GM18499 (cell line): ENCODE measurements at regions not wholly inside any gene's neighbourhood (a gene's known extent, or its start where the extent isn't known, plus 50 kb on each side); places are given as distances from the start of the nearest gene placed in this dataset.

Experiments used
- ATAC-seq: cut with Tn5 transposase; IDR thresholded peaks from one replicate; pipeline ENCODE4 v1.9.1; 2021; ENCODE audit warnings: moderate number of reproducible peaks; ENCODE audit not compliant: insufficient read depth, unreplicated experiment

DNA sequence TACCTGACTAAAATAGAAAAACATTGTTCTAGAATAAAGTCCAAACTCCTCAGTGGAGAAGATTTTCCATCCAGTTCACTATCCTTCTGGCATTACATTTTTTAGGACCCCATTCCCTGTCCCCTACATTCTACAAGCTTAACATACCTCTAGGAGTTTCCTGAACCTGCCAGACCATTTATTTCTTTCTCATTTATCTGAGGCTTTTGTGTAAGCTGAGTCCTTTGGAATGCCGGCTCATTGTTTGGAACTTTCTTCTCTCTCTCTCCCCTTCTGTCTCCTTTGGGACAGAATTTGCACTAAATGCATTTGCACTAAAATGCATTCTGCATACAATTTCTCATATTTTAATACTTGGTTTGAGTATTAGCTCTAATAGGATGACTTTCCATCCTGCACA, 393.0 kb upstream of the ANO3 start:
- ATAC-seq = no peak

DNA sequence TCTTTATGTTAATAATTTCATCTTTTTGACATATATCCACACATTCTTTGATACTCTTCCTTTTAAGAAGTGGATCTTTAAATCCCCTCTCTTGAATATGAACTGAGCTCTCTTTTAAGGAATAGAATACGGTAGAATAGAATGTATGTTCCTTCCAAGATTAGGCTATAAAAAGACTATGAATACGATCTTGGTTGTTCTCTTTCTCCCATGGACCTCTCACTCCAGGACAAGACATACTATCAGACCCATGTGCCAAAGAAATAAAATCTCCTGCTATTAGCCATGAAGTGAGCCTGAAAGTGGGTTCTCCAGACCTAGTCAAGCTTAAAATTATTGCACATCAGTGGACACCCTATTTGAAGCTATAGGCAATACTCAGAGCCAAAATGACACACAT, 392.2 kb upstream of the ANO3 start:
- no peak for ATAC-seq

DNA sequence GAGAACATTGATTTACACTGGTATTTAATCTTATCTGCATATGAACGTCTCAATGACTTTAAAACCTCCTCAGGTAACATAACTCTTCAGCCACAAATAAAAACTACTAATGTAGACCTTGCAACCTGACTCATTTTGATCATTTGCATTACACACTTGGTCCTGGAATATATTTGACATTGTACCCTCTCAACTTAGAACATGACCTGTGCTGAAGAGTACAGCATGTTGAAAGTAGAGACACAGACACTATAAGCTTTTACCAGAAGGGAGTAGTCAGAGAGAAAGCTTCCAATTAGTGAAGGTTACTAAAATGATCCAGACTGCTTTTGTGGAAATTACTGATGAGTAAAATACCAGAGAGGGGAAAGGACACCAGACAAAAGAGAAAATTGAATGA, 390.6 kb upstream of the ANO3 start:
- no peak for ATAC-seq

DNA sequence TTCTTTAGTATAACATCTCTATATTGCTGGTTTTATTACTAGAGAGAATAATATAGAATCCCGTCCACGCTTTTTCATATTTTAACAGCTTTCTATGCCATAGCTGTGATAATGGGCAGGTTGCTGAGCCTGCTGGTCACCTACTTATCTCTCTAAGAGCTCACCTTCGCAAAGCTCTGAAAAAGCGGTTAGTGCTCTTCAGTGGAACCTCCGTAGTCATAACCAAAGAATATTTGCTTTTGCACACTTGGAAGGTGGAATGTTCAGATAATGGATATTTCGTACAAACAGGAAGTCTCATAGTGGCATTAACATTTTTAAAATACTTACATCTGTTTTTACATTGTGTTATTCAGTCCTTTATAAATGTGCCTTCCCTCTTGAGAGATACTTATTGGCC, 388.9 kb upstream of the ANO3 start:
- no peak for ATAC-seq

DNA sequence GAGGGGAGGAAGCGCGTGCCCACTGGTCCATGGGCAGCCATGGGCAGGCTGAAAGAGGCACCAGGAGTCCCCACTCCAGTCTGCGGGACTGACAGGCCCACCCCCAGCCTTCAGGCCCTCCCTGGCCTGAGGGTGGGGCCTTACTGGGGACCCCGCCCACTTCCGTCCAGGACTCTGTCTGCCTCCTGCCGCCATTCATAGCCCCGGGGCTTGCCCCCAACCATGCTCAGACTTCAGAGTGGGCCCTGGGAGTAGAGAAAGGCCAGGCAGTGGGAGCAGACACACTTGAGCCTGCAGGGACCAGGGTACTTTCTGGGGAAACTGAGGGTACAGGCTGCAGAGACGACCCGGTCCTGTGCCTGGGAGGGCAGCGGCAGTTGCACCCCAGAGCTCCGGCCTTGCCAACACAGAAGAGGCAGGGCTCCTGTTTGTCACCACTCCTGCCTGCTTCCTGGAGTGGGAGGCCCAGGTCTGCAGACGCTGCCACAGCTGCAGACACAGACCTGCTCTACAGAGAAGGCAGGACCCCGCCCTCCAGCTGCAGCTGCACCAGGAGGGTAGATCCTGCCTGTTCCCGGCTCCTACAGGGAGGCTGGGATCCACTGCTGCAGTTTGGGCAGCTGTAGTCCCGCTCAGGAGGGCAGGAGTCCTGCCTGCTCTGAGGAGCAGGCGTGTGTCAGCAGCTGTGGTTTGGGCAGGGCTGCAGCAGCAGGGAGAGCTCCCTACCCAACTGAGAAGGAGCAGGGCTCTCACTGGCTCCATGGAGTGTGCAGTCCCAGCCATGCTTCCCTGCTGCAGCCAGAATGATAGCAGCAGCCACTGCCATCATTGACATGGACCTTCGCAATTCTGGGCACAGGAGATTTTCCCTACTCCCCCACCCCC, 387.9 kb upstream of the ANO3 start:
- no peak for ATAC-seq

DNA sequence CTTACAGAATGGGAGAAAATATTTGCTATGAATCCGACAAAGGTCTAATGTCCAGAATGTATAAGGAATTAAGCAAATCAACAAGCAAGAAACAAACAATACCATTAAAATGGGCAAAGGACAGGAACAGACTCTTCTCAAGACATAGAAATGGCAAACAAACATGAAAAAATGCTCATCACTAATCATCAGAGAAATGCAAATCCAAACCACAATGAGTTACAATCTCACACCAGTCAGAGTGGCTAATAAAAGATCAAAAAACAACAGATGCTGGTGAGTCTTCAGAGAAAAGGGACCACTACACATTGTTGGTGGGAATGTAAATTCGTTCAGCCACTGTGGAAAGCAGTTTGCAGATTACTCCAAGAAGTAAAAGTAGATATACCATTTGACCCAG, 382.0 kb upstream of the ANO3 start:
- ATAC-seq = no peak

DNA sequence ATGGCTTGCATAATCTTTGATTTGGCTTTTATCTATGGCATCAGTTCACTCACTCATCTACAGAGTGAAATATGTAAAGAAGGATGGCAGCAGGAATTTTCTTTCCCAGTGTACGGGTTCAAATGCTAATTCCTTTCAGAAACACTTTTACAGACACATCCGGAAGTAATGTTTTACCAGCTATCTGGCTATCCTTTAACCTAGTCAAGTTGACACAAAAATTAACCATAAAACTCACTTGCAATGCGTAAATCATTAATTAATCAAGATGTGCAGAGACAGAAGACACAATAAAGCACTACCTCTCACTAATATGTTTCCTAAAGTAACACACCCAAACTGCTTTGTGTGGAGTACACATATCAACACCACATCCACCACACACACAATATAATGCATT, 378.9 kb upstream of the ANO3 start:
- ATAC-seq = no peak

DNA sequence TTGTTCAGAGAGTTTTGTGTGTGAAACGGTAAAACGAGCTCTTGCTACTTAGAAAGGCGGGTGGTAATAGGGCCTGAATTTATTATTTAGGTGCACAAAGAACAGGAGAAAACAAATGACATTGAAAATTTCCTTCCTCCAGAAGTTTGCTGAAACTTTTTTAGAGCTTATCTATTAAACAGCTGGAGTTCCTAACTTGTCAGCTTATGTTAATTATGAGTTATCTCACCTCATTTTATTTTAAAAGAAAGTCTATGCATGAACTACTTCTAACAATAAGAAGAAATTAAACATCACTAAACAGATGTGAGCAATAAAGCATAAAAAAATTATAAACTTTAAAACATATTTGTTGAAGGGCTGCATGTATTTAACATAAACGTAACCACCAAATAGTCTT, 373.9 kb upstream of the ANO3 start:
- ATAC-seq = no peak

DNA sequence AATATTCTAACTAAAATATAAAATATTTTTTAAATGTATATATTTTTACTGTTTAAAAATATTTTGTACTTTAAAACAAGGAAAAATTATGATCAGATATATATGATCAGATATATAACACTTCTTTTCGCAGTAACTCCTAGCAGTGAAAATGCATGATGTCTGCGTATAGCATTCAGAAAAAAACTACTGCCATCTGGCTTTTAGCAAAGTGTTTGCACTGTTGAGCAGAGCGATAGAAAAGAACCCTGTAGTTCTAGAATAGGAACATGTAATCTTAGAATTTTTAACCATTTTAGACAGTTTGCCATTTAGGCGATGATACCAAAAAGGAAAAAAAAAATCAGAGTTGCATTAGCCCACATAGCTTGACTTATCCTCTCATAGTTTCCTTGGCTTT, 370.4 kb upstream of the ANO3 start:
- no peak for ATAC-seq

DNA sequence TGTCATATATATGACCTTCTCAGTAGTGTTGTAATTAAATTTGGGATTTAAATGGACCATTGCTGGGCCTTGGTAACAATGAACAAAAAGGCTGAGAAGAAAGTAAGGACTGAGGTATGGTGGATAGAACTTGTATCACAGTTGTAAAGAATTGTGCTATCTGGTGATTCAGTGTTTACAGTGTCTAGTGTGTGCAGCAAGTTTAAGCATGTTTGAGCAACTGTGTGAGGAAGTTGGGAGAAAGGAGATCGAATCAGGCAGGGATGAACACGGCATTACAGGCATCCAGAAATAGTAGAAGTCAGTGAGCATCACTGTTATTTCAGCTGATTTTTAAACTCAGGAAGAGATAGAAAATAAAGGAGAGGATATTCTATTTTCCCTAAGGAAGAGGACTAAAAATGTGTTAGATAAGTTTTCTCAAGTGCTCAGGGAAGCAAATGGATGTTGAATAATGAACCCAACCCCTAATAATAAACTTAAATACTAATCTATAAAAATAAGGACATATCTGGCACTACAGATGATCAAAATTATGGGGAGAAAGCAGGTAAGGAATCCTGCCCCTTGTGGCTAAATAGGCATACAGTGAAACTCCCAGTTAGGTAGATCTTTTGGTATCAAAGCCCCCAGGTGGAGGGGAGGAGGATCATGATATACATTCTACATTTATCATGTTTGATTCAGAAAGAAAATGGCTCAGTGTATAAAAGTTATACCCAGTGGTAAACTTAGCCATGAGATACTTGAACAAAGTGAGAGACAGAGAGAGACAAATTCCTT, 361.0 kb upstream of the ANO3 start:
- ATAC-seq = no peak

DNA sequence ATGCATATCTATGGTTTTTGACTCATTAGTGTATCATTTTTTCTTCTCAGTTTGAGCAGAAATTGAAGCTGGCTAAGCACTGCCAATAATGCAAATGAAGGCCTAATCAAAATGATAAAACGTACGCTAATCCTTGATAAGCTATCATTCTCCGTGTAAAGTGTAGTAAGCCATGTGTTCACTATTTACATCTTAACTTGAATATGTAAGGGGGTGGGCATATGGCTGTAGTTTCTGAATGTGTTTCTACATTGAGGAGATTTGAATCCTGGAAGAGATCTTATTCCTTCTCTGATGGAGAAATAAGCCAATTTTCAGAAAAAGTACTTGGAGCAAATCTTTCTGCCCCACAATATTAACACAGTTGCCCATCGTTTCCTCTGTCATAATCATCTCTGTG, 351.8 kb upstream of the ANO3 start:
- no peak for ATAC-seq

DNA sequence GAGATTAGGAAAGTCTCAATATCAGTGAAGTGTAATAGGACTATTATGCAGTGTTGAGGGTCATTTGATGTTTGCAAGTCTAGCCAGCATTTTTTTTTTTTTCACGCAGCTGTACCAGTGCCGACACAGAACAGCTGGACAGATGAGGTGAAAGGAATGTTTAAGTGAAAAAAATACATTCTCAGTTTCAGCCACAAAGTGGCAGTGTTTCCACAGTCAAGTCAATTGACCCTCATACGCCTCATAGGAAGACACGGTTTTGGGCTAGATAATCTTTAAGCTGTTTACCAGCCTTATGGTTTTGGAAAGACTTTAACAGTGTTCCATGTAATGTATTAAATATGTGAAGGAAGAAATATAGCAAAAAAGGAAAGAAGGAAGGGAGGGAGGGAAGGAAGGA, 349.9 kb upstream of the ANO3 start:
- peak; percentile 95 for ATAC-seq

DNA sequence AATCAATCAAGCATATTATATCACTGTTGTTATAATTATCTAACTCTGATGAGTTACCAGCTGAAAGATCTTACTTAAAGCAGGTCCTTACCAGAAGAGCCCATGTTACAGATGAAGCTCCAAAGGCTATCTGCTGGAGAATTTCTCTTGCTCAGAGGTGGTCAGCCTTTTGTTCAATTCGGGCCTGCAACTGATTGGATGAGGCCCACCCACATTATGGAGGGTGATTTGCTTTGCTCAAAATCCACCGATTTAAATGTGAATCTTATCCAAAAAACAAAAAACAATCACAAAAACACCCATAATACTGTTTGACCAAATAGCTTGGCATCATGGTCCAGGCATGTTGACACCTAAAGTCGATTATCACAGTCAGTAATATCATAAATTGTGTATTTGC, 348.6 kb upstream of the ANO3 start:
- no peak for ATAC-seq

DNA sequence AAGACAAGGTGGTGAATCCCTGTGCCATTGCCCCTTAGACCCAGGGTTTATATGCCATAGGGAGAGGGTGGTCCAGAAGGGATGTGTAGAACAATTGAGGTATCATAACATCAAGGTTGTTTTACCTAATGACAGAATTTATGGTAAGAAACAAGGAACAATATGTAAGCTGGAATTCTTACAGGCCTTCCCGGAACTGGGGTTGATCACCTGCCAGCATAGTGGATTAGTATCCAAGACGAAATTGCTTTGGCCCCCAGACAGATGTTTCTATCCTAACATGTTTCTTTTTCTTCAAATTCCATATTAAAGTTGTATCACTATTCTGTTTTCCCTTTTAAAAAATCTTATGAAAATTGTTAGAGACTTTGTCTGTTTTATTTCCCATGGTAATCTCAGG, 343.8 kb upstream of the ANO3 start:
- no peak for ATAC-seq

DNA sequence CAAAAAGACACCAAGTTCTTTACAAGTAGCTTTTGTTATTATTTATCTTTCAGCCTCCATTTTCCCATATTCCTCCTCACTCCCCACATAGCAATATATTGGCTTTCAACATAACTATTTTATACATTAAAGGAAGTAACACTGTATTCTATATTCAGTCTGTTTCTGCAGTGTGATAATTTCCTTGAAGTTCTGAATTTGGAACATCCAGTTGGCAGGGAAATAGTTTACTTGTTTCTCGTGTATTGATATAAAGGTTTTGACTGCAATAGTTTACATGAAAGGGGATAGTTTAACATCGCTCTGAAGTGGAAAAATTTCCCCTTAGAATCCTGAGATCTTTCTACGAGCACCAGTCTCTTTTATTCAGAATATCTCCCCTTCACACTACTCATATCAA, 341.5 kb upstream of the ANO3 start:
- ATAC-seq = no peak

DNA sequence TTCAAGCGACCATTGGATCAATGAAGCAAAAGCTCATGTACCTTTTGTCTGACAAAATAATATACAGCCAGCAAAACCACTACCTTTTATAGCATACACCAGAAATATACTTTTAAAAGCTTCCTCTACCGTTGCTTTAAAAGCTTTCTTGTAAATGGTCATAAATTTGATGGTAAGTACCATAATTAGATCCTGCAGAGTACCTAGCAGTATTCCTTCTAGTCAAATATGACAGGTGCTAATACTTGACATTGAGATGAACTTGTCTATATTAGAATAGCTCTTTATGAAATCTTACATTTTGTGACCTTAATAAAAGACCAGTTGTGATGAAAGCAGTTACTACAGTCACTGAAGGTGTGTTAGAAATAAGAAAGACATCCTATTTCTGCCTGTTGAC, 340.5 kb upstream of the ANO3 start:
- no peak for ATAC-seq

DNA sequence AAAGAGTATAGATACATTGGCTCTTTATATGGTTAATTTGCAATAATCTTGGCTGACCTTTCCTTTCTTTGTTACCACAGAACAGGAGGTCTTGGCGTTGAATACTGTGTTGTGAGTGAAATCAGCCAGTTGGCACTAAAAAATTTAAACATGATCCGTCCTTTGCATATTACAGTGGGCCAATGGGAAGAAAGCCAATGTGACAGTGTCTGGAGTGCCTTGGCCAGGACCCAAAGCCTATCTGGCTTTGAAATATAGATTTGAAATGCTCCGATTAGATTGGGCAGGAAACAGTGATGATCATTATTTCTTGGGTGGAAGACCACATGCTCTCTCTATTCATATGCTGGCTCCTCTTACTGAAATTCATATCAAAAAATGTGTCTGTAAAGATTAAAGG, 339.6 kb upstream of the ANO3 start:
- no peak for ATAC-seq

DNA sequence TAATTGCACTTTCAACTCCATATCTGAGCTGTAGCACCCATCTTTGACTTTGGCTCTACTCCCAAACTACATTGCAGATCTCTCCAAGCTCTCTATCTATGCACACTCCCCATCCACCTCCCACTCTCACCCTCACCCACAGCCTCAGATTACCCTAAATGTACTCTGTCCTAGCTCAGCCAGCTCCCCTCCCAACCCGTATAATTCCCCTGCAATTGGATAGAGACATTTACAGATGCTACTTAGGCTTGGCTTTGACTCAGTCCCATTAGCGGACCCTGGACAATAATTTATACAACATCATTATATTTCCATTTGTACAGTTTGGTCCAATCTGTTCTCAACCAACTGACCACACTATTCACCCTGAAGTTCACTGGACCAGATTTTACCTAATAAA, 338.9 kb upstream of the ANO3 start:
- no peak for ATAC-seq

DNA sequence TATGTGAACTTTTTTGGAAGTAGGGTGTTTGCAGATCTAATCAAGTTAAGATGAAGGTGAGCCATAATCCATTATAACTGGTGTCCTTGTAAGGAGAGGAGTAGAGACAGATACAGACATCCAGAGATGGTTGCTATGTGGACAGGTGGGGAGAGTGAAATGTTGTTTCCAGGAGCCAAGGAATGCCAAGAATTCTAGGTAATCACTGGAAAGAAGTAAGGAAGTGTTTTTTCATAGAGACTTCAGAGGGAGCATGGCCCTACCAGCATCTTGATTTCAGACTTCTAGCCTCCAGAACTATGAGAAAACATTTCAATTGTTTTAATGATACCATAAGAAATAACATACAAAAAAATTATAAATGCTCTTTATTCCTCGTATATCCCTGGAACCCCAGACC, 320.5 kb upstream of the ANO3 start:
- ATAC-seq = no peak

DNA sequence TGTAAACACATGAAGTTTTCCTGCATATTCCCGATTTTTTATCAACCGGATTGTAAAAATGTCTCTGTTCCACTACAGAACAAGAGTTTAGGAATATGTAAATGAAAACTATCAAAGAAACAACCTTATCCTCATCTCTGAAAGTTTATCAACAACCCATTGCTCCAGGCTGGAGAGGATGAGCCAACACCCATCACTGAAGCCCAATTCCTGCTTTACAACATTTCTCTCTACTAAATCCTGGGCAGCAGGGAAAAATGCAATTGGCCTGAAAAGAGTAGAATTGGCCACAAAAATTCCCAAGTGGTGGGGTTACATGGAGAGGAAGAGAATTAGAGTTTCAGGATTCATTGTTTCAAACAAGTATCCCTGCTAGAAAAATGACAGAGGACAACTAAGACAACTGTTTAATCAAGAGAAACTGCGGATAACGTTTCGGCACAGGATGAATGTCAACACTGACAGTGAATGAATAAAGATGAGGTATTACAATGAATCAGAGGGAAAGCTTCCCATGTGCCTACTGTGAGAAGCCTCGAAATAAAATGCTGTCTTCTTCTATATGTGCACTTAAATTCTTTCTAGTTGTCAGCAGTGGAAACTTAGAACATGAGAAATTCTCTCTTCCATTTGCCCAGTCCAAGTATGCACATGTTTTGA, 317.3 kb upstream of the ANO3 start:
- no peak for ATAC-seq

DNA sequence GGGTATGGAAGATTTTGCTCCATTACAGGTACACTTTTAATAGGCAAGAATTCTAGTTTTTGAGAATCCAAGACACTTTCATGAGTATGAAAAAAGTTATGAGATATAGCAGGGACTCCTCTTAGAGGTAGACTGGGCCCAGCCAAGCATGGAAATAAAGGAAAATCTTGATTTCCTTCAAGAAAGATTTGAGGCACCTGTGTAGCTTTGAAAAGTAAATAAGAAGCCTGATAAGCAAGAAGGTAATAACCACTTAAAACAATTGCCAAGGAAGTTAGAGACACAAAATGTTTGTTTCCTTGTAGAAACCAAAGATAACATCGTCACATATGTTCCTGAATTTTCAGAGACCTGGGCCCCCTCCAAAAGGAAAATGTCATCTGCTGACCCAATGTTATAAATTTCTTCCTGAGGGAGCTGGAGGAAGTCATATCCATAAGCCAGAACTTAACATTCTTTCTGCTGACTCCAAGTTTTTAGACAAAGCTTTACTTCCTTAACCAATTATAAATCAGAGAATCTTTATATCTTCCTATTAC, 314.5 kb upstream of the ANO3 start:
- no peak for ATAC-seq
